ENCODE measurements at regions not wholly inside any gene's neighbourhood (a gene's known extent, or its start where the extent isn't known, plus 50 kb on each side); places are given as distances from the start of the nearest gene placed in this dataset.
A peak's percentile ranks its signal among the peaks of the same experiment; 100 is the strongest.

- no peak for ATAC-seq
Measured at GRCh38 chr11:93248602-93249001, 50.8 kb upstream of the SLC36A4 start.

- ATAC-seq, result no peak
Measured at GRCh38 chr11:93249459-93250220, 51.8 kb upstream of the SLC36A4 start.

- ATAC-seq, result no peak
Measured at GRCh38 chr11:93250326-93250725, 52.5 kb upstream of the SLC36A4 start.

GRCh38 chr11:93251922-93252321 is 54.1 kb upstream of the SLC36A4 start:
- ATAC-seq, result no peak

GRCh38 chr11:93253111-93253510 is 55.3 kb upstream of the SLC36A4 start:
- ATAC-seq, result no peak

GRCh38 chr11:93256623-93257022 is 58.8 kb upstream of the SLC36A4 start:
- ATAC-seq, result no peak

GRCh38 chr11:93267383-93267782 is 63.2 kb upstream of the DEUP1 start:
- no peak for ATAC-seq

- no peak for ATAC-seq
Measured at GRCh38 chr11:93268287-93269040, 62.1 kb upstream of the DEUP1 start.

- no peak for ATAC-seq
Measured at GRCh38 chr11:93271596-93271995, 58.9 kb upstream of the DEUP1 start.

GRCh38 chr11:93274851-93275250 is 55.7 kb upstream of the DEUP1 start:
- no peak for ATAC-seq

- no peak for ATAC-seq
Measured at GRCh38 chr11:93278976-93279375, 51.6 kb upstream of the DEUP1 start.

GRCh38 chr11:93279851-93280347 is 50.6 kb upstream of the DEUP1 start:
- ATAC-seq, result peak; percentile 60

Measured in esophagus mucosa (tissue), 1 donor.